ENCODE measurements at regions not wholly inside any gene's neighbourhood (a gene's known extent, or its start where the extent isn't known, plus 50 kb on each side); places are given as distances from the start of the nearest gene placed in this dataset.

- Histone ChIP-seq H3K9me3 (ENCODE audit: low read length) (no peaks in the 10 kb centered on the region), H4K20me1 (ENCODE audit: insufficient read depth) (no peaks in the 10 kb centered on the region), H3K36me3 (ENCODE audit: insufficient read depth, low read length) (no peaks in the 10 kb centered on the region), H3K4me2 (ENCODE audit: low read length) (no peak overlapping the region), H2AFZ (ENCODE audit: low read depth, low read length) (no peak overlapping the region), H3F3A (ENCODE audit: insufficient read depth, low read length, poor library complexity, severe bottlenecking) (peaks cover 5% of the 10 kb centered on the region), H3K79me2 (replicated peaks; ENCODE audit: insufficient read depth, low read length) (no peaks in the 10 kb centered on the region), H3K27me3 (ENCODE audit: insufficient read depth, low read depth, low read length) (no peaks in the 10 kb centered on the region), H3K9me2 (ENCODE audit: insufficient read depth, low read length) (no peaks in the 10 kb centered on the region), H3K27ac (ENCODE audit: low read length) (peak overlapping the region; percentile 51), H3K9ac (ENCODE audit: low read length) (no peak overlapping the region), H3K4me3 (ENCODE audit: low read length) (no peak overlapping the region)
- TF ChIP-seq SMC3 (conservative IDR thresholded peaks at IDR 0.05; ENCODE audit: poor library complexity) = no peak
- TF ChIP-seq EZH2 (IDR thresholded peaks at IDR 0.05; ENCODE audit: borderline replicate concordance, insufficient read depth, low read length, poor library complexity, severe bottlenecking) = no peak
- TF ChIP-seq REST (IDR thresholded peaks at IDR 0.05; ENCODE audit: borderline replicate concordance) = no peak
- TF ChIP-seq CTCF (IDR thresholded peaks at IDR 0.05; ENCODE audit: poor library complexity, severe bottlenecking) = no peak
- no peak for TF ChIP-seq EP300 (conservative IDR thresholded peaks at IDR 0.05; ENCODE audit: poor library complexity, severe bottlenecking)
- no peak for TF ChIP-seq MXI1 (conservative IDR thresholded peaks at IDR 0.05; ENCODE audit: poor library complexity, severe bottlenecking)
- no peak for TF ChIP-seq POLR2AphosphoS5 (IDR thresholded peaks at IDR 0.05)
- no peak for TF ChIP-seq TAF1 (IDR thresholded peaks at IDR 0.05; ENCODE audit: low read depth)
- no peak for TF ChIP-seq RAD21 (conservative IDR thresholded peaks at IDR 0.05)
Measured at GRCh38 chr1:72936942-72937341, 654.6 kb upstream of the NEGR1 start.

- Histone ChIP-seq H3K27me3 (ENCODE audit: insufficient read depth, low read depth, low read length) (no peaks in the 10 kb centered on the region), H3K4me2 (ENCODE audit: low read length) (no peak overlapping the region), H3K79me2 (replicated peaks; ENCODE audit: insufficient read depth, low read length) (no peaks in the 10 kb centered on the region), H3F3A (ENCODE audit: insufficient read depth, low read length, poor library complexity, severe bottlenecking) (peaks cover 5% of the 10 kb centered on the region), H3K27ac (ENCODE audit: low read length) (no peak overlapping the region), H3K9me3 (ENCODE audit: low read length) (no peaks in the 10 kb centered on the region), H3K36me3 (ENCODE audit: insufficient read depth, low read length) (no peaks in the 10 kb centered on the region), H3K9me2 (ENCODE audit: insufficient read depth, low read length) (no peaks in the 10 kb centered on the region), H4K20me1 (ENCODE audit: insufficient read depth) (no peaks in the 10 kb centered on the region), H3K4me3 (ENCODE audit: low read length) (no peak overlapping the region), H3K9ac (ENCODE audit: low read length) (no peak overlapping the region), H2AFZ (ENCODE audit: low read depth, low read length) (no peak overlapping the region)
- TF ChIP-seq EZH2 (IDR thresholded peaks at IDR 0.05; ENCODE audit: borderline replicate concordance, insufficient read depth, low read length, poor library complexity, severe bottlenecking) = no peak
- TF ChIP-seq EP300 (conservative IDR thresholded peaks at IDR 0.05; ENCODE audit: poor library complexity, severe bottlenecking) = no peak
- no peak for TF ChIP-seq SMC3 (conservative IDR thresholded peaks at IDR 0.05; ENCODE audit: poor library complexity)
- TF ChIP-seq POLR2AphosphoS5 (IDR thresholded peaks at IDR 0.05) = no peak
- no peak for TF ChIP-seq REST (IDR thresholded peaks at IDR 0.05; ENCODE audit: borderline replicate concordance)
- TF ChIP-seq CTCF (IDR thresholded peaks at IDR 0.05; ENCODE audit: poor library complexity, severe bottlenecking) = no peak
Measured at GRCh38 chr1:72936151-72936740, 653.9 kb upstream of the NEGR1 start.
